ENCODE measurements at regions not wholly inside any gene's neighbourhood (a gene's known extent, or its start where the extent isn't known, plus 50 kb on each side); places are given as distances from the start of the nearest gene placed in this dataset.

- TF ChIP-seq CTCF (conservative IDR thresholded peaks at IDR 0.05) (no peak), EZH2 (IDR thresholded peaks at IDR 0.05; ENCODE audit: low read depth) (no peak)
These were observed 116.7 kb upstream of the CXCL13 start for GRCh38 chr4:77488882-77489281.

Data from PC-9 (cell line).